GM18951 (cell line): ENCODE measurements at regions not wholly inside any gene's neighbourhood (a gene's known extent, or its start where the extent isn't known, plus 50 kb on each side); places are given as distances from the start of the nearest gene placed in this dataset.

ENCODE experiments used
- POLR2A ChIP-seq: IDR thresholded peaks from 4 replicates; pipeline ENCODE4 v1.6.1; 2011; ENCODE audit warnings: mild to moderate bottlenecking; ENCODE audit not compliant: insufficient read length, insufficient read depth; ENCODE audit errors: extremely low read depth
- in situ Hi-C: fragments of 300-500 bp; cut with MboI; formaldehyde crosslinking; loops from one replicate; pipeline ENCODE4 v1.12.0; 2022; ENCODE audit warnings: low sequenced_read_pairs, mixed read lengths, inconsistent platforms; ENCODE audit not compliant: unreplicated experiment

DNA sequence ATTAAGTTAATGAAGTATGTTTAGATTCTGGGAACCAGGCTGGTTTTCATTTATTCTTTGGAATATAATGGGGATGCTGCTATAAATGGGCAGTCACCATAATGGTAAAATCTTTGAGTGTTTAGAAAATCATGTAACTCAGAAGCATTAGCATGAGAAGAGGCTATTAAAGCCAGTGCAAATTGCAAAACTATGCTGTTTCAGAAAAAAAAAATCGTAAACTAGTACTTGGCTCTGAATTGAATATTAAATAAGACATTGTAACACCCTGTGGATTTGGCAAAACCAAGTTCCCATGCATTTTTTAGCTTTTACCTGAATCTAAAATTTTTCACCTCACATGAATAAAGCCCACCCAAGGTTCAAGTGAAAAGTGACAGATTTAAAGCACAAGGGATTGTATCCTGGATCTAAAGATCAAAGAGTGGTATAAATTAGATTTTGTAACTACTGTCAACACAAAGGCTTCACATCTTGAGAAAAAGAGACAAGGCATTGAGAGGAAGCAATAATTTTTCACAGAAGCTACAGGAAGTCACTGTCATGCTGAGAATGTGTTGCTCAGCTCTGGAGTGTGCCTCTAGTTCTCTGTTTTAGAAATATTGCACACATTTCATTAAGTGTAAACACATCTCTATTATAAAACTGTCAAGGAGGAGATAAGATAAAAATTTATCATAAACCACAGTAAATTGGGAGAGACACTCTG is 142.2 kb downstream of the ABCA8 start:
- in situ Hi-C loops = no loop called here

GRCh38 chr17:68809148-68809547 is 146.0 kb downstream of the ABCA8 start:
- in situ Hi-C loops = no loop called here
- TF ChIP-seq POLR2A = no peak

More for the DNA sequence above, 142.2 kb downstream of the ABCA8 start:
- TF ChIP-seq POLR2A = no peak

GRCh38 chr17:68807998-68808772 is 147.0 kb downstream of the ABCA8 start:
- in situ Hi-C loops = no loop called here
- TF ChIP-seq POLR2A = no peak

- TF ChIP-seq POLR2A = no peak
- in situ Hi-C loops = no loop called here
Measured at GRCh38 chr17:68805609-68806008, 149.6 kb downstream of the ABCA8 start.

DNA sequence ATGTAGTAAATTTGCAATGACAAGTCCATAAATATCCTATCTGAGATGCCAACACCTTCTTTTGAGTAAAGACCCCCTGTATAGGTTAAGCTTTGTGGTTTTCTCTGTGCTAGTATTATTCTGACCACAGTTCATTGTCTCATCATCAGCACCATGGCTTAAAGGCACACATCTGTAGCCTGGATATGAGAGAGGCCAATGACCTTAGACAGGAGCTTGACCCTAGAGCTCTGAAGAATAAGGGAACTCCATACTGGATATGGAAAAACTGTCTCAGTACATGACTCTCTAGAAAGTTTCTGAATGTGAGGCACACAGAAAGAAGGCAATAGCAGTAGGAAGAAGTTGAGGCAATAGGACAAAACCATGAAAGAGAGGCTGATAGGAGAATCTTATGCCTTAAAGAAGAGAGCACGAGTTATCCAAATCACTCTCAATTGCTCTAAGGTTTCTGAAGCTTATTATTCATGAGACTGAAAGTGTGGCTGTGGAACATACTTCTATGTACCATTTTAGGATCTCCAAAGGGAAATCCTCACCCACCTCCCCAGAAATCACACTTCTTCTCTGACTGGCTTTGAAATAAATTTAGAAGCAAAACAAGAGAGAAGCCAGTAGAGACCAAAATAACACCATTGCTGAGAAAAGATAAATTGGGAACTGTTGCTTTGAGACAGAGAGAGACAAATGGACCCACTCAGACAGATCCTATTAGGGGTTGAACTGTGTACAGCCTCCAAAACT is 150.2 kb downstream of the ABCA8 start:
- in situ Hi-C loops = no loop called here
- TF ChIP-seq POLR2A = no peak

GRCh38 chr17:68803164-68803929 is 151.8 kb downstream of the ABCA8 start:
- TF ChIP-seq POLR2A = no peak
- in situ Hi-C loops = no loop called here

DNA sequence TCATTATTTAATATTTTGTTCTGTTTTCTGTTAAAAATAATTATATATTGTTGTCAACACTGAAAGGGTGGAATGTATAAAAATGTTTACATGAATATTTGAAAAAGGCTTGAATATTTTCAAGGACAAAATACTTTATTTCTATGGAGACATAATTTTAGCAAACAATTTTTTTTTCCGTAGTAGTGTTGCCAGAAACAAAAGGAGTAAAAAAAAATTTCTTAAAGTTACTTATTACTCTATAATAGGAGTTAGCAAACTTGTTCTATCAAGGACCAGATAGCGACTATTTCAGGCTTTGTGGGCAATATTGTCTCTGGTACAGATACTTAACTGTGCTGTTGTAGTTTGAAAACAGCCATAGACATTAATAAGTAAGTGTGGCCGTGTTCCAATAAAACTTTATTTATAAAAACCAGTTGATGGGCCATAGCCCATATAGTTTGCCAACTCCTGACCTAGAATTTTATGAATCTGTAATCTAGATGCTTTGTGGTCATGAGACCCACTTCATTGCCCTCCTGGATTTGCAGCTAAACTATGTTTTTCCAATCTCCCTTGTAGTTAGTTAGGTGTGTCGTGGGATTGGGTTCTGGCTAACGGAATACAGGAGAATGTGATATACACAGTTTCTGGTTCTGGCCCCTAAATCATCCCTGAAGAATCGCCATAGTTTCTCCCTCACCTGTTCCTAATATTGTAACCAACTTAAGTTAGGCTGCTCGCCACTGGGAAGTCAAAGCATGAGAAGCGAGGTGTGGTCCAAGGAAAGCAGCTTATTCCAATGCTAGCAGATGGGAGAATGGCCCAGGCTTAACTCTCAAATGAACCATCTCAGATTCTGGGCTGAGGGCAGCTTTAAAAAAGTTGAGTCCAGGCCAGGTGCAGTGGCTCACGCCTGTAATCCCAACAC is 153.6 kb downstream of the ABCA8 start:
- in situ Hi-C loops = no loop called here
- no peak for TF ChIP-seq POLR2A

DNA sequence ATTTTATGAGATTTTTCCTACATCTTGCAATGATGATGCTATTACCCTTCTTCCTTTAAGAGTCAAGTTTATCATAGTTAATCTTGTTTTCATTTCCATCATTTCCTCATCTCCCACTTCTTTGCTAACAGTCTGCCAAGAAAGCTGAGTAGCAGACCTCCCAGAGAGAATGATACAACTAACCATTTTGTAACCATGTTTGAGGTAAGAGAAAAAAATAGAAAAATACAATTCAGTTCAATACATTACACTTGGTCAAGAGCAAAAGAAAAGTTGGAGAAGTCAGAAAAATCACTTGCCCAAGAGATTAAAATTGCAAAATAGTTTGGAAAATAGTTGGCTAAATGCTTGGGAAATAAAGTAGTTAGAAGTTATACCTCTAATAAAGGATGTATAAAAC is 154.4 kb downstream of the ABCA8 start:
- in situ Hi-C loops = no loop called here
- TF ChIP-seq POLR2A = no peak

DNA sequence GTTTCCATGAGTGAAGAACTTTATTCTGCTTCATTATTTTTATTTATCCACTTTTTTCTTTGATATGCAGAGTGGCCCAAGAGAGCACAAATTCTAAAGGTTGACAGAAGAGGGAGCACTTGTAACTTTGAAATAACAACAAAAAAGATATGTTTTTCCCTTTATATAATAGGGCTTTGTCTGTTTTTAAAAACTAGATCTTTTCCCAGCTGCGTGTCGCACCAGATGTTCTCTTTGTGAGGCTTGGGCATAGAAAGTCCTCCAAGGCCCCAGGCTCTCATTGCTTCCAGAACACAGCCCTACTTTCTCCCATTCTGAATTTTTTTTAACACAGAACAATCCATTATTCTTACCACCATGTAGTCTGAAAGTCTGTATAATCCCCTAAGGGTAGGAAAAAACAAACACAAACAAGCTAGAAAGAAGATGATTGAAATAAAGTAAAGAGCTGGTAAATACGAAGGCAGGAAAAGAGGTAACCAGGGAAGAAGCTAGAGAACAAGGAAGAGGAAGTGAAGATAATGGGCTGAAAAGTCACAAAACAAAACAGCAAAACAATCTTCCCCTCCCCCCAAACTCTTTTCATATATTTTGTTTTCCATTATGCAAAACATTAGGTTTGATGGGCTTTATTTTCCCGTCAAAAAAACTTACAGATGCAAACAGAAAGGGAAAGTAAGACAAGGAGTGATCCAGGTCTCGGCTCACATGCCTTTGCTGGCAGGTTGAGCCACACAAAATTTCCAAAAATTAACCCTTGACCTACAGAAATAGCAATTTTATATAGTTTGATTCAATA is 160.4 kb downstream of the ABCA8 start:
- in situ Hi-C loops = no loop called here
- no peak for TF ChIP-seq POLR2A

DNA sequence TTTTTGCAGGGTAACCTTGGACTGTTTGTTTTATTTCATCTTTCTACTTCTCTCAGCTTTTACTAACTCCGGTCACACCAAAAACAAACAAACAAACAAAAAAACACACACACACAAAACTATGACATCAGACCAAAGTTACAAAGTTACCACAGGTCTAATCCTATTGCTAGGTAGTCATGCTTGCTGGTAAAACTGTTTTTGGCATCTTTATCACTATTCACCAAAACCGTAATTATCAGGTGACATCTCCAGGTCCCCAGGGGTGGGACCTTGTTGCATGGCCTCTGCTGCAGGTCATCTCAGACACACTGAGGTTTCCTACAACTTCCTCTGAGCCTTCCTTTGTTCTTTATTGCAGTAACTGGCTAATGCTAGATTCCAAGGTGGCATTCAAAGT is 162.3 kb downstream of the ABCA8 start:
- no peak for TF ChIP-seq POLR2A
- in situ Hi-C loops = no loop called here

DNA sequence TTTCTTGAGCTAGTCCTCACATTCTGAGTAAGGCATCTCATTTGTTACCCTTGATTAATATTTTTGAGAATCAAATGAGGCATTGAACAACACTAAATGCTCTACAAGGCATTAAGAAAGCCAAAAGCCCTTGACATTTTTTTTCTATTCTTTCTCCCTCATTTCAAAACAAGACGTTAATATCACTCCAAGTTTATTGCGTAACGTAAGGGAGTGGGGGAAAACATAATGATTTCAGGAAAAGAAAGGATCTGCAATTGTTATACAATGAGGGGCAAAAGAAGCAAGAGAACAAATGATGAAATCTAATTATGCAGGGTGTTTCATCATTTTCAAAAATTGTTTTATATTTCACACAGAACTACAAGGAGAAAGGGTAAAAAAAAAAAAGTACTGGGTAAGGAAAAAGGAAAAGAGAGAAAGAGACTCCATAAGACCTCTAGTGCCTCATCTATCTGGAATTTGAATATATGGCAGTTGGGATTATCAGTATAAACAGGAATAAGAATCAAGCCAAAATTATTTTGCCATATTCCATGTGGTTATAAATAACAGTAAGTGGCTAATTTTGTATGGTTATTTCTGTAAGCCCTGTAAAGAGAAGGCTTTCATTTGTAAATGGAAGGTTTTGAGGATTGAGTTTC is 163.0 kb downstream of the ABCA8 start:
- TF ChIP-seq POLR2A = no peak
- in situ Hi-C loops = no loop called here
